Epithelial cell of esophagus (primary cell): ENCODE measurements at regions not wholly inside any gene's neighbourhood (a gene's known extent, or its start where the extent isn't known, plus 50 kb on each side); places are given as distances from the start of the nearest gene placed in this dataset.

ENCODE experiments used
- DNase-seq: peaks from one replicate; pipeline ENCODE4 v3.0.0; 2010; ENCODE audit warnings: low read depth
- H3K4me3 ChIP-seq: 2 replicates; pipeline ENCODE4 v1.5.1; 2011; ENCODE audit warnings: mild to moderate bottlenecking, low read length, control low read depth
- TF ChIP-seq, protein P1 (sequence below): IDR thresholded peaks from 2 replicates; pipeline ENCODE4 v1.5.1; 2011; ENCODE audit warnings: low read depth, mild to moderate bottlenecking, low read length, control low read depth, inconsistent platforms; ENCODE audit not compliant: insufficient read depth; ENCODE audit errors: missing control alignments

DNA sequence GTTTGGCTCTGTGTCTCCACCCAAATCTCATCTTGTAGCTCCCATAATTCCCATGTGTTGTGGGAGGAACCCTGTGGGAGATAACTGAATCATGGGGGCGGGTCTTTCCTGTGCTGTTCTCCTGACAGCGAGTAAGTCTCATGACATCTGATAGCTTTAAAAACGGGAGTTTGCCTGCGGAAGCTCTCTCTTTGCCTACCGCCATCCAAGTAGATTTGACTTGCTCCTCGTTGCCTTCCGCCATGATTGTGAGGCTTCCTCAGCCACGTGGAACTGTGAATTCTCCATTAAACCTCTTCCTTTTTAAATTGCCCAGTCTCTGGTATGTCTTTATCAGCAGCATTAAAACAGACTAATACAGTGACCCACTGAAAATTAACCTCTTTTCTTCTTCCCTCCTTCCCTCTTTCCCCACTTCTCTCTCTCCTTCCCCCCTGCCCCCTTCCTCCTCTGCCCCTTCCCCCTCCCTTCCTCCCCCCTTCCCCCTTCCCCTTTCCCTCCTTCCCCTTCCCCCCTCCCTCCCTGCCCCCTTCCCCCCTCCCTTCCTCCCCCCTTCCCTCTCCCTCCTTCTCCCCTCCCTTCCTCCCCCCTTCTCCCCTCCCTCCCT is 818.8 kb downstream of the SLC4A3 start:
- TF ChIP-seq, protein P1, sequence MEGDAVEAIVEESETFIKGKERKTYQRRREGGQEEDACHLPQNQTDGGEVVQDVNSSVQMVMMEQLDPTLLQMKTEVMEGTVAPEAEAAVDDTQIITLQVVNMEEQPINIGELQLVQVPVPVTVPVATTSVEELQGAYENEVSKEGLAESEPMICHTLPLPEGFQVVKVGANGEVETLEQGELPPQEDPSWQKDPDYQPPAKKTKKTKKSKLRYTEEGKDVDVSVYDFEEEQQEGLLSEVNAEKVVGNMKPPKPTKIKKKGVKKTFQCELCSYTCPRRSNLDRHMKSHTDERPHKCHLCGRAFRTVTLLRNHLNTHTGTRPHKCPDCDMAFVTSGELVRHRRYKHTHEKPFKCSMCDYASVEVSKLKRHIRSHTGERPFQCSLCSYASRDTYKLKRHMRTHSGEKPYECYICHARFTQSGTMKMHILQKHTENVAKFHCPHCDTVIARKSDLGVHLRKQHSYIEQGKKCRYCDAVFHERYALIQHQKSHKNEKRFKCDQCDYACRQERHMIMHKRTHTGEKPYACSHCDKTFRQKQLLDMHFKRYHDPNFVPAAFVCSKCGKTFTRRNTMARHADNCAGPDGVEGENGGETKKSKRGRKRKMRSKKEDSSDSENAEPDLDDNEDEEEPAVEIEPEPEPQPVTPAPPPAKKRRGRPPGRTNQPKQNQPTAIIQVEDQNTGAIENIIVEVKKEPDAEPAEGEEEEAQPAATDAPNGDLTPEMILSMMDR, result no peak
- no peak for DNase-seq

DNA sequence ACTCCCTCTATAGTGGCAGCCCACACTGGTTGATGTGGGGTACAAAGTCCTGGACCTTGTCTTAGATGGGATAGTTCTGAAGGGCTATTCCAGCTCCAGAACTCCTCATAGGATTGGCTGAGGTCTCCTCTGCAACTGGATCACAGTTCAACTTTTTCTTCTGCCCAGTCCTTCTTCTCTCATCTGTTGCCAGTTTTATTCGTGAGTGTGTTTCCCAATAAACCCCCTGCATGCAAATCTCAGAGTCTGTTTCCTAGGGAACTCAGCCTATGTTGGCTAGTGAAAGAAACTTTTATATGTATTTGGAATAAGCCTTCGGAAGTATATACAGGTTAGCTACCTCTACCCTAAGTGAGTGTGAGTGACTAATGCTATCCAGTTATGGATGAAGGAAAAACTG is 823.4 kb downstream of the SLC4A3 start:
- TF ChIP-seq, protein P1, result no peak
- no peak for DNase-seq
- no peak overlapping the region for H3K4me3 ChIP-seq

More for the DNA sequence above, 818.8 kb downstream of the SLC4A3 start:
- H3K4me3 ChIP-seq, result no peak overlapping the region

DNA sequence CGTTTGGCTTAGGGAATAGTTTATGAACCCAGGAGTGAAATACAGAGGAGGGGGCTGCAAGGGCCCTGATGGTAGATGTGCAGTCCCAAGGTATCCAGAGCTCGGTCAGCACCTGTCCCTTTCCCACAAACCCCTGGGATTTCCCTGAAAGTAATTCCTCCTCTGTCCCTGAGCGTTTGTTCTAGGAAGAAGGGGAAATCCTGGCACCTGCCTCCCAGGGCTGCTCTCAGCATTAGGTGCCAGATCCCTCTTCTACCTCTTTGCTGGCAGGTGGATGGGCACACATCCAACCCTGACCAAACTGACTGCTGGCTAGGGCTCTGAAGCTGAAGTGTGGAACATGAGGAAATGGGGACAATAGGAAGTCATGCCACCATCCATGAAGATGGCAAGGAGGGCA is 824.0 kb downstream of the SLC4A3 start:
- H3K4me3 ChIP-seq, result no peak overlapping the region
- TF ChIP-seq, protein P1, result no peak
- no peak for DNase-seq

DNA sequence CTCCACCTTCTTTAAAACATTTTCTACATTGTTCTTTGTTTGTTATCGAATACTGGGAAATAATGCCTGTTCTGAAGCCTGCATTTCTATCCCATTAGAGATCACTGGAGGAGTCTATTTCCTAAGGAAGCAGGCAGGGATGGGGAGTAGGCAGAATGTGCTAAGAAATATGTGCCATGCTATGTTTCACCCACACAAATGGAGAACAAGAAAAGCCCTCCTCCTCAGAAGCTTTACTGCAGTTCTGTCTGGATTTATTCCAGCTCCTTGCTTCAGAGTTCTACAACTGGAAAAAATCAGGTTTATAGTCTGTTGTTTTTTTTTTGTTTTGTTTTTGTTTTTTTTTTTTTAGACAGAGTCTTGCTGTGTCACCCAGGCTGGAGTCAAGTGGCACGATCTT is 825.1 kb downstream of the SLC4A3 start:
- TF ChIP-seq, protein P1, result no peak
- no peak overlapping the region for H3K4me3 ChIP-seq
- no peak for DNase-seq

DNA sequence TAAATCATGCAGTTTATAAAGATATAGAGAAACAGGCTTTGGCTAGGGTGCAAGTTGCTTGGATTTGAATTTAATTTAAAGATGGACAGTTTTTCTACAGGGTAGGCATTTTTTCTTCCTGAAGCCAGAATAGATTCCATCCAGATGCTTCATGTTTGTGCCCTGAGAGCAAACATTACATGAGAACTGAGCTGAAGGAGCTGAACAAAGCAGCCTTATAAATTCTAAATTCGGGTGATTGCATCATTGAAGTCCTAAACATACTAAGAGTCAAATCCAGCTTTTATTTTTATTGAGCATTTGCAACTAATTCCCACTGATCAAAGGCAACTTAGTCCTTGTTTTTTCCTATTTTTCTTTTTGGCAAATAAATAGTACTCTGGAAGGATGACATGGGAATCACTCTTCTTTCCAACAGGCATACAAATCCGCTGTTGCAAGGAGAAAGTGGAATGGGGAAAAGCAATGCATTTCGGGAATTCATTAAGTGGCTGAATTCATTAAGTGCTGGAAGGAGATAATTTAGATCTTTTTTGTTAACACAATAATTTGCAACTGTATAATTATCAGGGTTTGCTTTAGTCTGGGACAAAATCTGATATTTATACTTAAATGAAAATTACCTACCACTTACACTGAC is 828.0 kb downstream of the SLC4A3 start:
- DNase-seq, result peak; percentile 7
- TF ChIP-seq, protein P1, result no peak
- no peak overlapping the region for H3K4me3 ChIP-seq

DNA sequence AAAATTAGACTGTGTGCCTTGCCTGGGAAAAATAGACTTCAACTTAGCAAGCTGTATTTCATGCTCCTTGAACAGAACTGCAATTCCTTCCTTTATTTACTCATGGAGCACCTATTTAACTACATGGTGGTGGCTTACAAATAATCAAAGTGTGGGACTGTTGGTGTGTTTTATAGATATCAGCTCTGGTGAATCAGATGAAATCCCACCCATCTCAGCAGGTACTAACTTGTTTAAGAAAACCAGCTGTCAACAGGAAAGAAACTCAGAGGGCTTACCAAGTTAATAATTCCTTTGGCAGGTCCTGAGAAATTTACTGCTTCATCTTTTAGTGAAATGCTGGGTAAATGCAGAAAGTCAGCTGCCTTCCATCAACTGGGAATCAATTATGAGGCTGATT is 830.6 kb downstream of the SLC4A3 start:
- TF ChIP-seq, protein P1, result no peak
- peak; percentile 45 for DNase-seq
- no peak overlapping the region for H3K4me3 ChIP-seq
